DMS79 treated with DMSO at 0.1 percent for 48 hours (cell line): ENCODE measurements at regions not wholly inside any gene's neighbourhood (a gene's known extent, or its start where the extent isn't known, plus 50 kb on each side); places are given as distances from the start of the nearest gene placed in this dataset.
A peak's percentile ranks its signal among the peaks of the same experiment; 100 is the strongest.

ENCODE experiments used
- DNase-seq: peaks from one replicate; lab custom pipeline; 2025; lab: John Stamatoyannopoulos, UW

DNA sequence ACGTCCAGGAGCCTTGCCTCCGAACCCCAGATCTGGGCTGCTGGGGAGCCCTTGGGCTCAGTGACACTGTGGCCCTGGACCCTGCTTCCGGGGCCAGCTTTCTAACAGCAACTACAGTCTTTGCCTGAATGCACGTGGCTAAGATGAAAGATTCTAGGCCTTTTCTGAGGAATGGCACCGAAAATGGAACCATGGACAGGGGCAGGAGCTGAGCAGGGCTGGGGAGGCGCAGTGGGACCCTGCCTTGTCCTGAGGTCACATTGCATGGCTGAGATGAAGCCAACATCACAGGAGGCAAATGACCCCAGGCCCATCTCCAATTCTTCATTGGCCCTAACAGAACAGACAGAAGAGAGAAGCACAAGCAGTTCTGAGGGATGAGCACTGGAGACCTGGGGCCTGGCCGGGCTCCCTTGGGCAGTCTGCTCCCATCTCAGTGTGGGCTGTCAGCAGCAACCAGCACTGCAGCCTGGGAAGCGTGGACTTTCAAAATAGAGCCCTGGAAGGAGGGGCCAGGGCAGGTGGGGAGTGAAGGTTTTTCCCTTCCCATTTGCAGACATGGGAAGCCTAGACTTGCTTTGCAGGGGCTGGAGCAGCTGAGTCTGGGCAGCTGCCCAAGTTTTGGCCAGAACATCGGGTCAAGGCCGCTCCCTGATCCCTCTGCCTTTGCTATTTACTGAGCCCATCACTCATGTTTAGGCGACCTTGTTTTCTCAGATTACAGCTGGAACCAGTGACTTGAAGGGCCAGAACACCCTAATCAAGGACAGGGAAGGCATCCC is 114.4 kb upstream of the TCERG1L start:
- DNase-seq: no peak

DNA sequence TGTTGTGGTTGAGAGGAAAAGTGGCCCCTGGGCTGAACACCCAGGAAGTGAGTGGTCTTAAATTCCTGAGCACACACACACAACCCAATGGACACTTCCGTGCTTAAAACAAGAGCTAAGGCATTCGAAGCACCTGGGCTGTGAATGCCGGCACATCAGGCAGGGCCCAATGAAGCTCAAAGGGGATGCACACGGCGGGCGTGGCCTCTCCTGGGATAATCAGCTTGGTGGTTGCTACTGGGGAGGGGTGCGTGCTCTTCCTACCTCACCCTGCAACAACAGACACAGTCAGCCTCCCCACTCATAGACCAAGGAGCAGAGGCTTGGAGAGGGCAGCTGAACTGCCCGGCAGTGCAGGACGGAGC is 115.0 kb upstream of the TCERG1L start:
- no peak for DNase-seq

DNA sequence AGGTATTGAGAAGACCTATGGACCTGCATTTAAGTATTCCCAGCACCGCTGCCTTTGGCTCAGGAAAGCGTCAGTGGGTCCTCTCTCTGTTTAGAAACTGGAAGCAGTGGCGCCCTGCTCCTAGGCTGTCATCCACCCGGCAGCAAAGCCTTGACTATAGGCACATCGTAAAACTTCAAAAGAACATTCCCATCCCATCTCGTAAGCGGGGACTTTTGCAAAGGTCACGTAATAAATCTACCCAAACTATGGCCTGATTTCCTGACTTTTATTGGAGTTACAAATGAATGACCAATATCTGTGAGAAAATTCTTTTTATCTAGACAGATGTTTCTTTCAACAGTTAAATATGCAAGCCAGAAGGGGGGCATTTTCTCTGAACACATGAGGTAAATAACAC is 115.8 kb upstream of the TCERG1L start:
- DNase-seq: no peak

DNA sequence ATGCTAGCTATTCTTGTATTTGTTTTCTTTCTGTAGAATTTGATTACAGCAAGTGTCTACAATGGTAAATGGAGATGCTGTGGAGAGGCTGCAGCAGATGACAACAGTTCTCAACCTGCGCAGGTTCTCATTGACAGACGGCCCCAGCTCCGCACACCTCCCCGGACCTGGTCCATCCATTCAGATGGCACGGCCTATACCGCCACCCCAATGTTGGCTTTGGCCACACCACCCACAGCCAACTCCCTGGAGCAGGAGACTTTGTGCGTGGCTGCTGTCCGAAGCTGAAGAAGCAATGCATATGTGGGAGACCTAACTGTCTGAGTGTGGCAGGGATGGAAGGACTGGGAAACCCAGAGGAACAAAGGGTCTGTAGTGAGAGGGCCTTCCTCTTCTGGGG is 116.4 kb upstream of the TCERG1L start:
- DNase-seq: no peak

DNA sequence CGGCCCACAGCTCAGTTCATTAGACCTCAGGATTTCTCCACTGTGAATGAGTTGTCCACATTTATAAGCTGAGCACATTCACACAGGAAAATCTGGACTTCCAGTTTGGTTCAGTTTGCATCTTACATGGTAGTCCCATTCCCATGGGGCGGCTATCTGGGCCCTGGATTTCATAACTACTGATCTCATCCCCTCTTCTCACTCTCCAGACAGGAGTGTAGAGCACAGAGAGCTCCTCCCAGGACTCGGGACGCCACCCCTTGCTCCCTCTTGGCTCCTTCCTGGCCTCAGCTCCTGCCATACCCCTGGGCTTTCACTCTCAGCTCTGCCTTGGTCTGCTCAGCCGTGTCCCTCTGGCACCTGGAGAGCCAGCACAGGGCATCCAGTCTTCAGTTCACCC is 117.6 kb upstream of the TCERG1L start:
- DNase-seq: no peak

DNA sequence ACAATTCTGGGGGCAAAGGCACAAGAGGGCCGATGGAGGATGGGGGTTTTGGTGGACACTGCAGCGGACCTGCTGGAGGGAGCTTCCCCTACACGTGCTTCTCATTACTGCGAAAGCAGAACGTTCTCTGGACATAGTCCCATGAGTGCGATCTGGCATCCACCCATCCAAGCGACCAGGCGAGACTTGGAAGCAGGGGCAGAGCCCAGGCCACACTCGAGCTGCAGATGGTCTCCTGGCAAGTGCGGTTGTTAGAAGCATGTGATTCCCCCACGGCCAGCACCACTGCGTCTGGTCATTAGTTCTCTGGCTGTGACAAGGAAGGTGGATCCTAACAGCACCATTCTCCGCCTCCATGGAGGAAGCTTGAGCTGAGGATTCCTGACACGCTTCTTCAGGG is 118.4 kb upstream of the TCERG1L start:
- no peak for DNase-seq

DNA sequence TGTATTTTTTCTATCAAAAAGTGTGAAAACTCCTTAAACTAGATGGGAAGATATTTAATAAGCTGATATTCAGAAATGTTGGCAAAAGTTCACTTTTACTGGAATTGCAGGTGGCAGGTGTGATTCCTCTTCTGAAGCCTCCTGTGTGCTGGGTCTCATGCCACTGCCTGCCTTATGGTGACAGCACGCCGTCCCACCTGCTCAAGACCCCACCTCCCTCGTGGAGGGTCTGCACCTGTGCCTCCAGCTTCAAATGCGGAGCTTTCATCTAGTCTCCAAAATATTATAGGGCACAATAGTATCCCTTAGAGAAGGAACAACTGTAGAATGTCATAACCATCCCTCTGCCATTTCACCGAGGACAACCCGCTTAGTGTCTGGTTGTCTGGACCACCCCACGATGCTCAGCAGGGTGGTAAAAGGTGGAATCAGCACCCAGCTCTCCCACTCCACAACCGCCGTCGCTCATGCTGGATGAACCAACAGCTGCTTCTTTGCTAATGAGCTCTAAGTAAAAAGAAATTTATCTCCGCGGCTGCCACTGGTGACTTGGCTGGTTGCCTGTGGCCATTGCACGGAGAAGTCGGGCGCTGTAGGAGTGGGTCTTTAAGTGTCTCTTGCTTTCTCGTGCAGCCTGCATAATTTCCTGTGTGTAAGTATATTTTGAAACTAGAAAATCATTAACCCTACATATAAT is 119.3 kb upstream of the TCERG1L start:
- peak; percentile 58 for DNase-seq

DNA sequence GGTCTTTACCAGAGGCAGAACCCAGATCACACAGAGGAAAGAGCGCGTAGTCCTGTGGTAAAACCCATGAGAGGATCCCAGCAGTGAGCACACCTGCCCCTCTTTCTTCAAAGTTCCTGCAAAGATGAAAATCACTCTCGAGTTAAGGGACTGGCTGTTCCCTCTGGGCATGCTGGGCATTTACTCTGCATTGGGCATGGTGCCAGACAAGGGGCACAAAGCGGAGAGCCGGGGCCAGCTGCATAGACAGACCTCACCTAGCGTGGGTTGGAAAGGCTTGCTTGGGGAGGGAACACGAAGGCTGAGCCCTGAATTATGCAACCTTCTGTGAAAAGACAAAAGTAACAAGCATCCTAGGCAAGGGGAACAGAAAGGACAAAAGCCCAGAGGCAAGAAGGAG is 120.0 kb upstream of the TCERG1L start:
- DNase-seq: peak; percentile 73

DNA sequence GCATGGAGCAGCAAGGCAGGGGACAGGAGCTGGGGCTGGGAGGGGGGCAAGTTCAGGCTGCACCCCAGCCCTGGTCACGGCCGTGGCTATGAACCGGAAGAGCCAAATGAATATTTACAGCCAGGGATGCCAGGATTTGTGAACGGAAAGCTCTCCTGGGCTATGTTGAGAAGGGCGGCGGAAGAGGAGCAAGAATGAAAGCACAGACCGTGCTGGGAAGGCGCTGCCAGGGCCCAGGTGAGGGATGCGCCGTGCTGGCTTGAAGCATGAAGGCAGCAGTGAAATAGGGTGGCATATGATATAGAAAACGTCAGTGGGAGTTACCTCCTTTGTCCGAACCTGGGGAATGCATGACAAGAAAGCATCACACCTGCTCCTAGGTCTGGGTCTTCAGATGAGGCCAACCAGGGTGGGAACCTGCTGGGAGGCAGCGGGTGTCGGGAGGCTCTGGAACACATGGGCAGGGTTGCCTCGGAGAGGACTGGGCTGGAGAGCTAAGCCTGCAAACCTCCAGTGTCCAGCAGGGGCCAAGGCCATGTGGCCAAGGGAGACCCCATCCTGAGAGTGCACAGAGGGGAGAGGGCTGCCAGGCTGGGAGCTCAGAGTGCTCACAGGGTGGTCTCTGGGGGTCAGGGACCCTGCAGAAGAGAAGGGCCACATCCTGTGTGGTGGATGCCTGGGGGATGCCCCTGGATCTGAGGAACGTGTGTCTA is 120.6 kb upstream of the TCERG1L start:
- peak; percentile 73 for DNase-seq

DNA sequence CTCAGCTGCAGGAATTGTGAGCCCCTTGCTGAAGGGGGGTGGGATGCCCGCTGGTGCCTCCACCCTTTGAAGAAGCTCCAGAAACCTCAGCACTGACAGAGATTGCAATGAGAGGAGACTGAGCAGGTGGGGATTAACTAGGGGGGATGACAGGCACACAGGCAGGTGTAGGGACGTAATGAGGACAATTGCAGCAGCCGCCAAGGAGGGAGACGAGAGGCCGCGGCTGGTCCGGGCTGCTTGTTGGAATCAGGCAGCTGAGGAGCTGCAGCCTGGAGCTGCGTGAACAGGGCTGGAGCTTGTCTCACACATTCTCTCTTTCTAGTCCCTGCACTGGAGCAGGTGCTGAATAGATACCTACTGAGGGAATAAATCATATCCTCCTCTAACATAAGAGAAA is 122.0 kb upstream of the TCERG1L start:
- DNase-seq: no peak

DNA sequence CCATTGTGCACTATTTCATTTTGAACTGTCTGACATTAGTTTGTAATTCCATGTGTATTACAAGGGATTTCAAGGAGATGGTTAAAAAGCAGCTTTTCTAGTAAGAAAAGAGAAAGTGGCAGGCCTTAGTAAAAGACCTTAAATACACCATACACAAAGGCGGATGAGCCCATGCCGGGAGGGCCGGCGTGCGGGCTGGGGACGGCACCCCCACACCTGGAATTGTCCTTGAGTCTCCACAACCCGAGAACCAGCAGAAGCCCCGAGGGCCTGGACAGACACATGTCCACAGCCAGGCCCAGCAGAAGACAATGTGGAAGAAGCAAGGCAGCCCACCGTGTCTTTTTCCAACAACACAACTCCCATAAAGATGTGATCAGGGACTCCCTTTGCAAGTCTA is 123.7 kb upstream of the TCERG1L start:
- no peak for DNase-seq

DNA sequence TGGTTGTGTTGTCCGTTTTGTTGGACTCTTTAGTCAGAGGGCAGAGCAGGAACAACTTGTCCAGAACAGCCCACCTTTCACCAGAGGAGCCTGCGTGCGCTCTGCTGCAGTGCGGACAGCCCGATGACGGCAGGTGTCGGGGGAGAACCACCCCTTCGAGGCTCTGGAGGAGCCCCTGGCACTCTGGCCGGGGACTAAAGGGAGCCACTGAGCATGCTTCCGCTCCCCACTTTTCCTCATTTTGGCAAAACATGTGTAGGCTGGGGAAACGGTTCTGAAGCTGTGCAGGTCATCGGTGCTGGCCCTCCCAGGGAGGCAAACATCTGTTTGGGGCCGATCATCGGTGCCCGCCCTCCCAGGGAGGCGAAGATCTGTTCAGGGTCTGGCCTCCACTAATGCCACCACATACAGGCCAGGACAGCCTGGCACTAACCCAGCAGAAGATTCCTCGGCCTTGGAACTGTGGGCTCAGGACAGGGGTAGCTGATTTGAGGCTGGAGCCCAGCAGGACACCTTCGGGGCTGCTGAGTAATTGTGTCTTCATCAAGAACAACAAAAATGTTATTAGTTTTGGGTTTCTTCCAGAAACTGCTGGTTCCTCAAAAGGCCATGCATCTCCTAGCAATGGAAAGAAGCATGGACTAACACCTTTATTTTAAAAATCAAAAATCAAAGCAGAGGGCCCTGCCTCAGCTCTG is 124.4 kb upstream of the TCERG1L start:
- DNase-seq: no peak

DNA sequence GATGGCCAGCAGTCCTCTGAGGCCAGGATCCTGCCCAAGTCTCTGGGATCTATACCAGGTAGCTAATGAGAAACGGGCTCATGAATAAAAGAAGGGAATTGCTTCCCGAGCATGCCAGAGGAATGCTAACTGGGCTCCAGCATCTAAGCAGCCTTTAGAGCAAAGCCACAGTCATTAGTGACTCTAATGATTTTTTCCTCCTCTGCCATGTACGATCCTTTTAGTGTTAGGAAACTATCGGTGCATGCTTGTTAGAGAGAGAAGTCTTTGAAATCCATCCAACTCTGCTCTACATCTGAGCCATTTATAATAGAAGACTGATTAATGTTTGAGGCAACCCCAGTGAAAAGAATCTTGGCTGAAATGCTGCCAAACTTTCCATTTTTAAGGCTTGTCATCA is 124.9 kb upstream of the TCERG1L start:
- DNase-seq: peak; percentile 21

DNA sequence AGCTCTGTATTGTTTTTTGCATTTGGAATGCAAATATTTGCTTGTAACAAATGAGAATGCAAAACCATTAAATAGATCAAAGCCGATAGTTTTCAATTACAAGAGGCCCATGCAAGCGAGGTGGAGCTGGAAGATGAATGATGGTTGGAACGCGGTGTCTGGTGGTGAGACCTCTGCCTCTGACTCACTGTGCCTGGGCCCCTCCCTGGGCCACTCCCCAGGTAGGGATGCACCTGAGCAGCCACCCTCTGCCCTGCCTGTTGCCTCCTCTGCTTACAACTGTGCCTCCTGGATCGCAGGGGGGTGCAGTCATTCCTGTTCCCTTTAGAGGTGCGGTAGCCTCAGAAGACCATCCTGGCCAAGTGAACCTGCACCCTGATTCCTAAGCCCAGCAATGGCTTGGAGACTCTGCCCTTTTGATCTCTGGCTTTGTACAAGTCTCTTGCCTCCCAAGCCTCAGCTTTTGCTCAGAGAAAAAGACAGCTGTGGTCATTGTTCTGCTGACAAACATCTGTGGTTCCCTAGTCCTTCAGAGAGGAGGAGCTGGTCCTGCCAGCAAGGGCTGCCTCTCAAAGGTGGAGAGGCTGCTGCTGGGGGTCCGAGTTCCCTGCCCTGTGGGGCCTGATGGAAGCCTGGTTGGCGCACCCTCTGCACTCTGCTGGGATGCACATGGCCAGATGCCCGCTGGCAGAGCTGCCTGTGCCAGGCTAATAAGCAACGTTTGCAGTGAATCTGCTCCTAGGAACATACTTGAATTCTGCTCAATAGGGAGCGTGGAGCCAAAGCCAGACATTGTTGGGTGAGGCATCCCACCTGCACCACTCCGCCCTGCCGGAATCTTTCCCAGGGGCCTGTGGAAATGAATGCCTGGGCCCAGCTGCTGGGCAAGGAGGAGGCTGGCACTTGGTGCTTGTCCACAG is 126.3 kb upstream of the TCERG1L start:
- peak; percentile 28 for DNase-seq

DNA sequence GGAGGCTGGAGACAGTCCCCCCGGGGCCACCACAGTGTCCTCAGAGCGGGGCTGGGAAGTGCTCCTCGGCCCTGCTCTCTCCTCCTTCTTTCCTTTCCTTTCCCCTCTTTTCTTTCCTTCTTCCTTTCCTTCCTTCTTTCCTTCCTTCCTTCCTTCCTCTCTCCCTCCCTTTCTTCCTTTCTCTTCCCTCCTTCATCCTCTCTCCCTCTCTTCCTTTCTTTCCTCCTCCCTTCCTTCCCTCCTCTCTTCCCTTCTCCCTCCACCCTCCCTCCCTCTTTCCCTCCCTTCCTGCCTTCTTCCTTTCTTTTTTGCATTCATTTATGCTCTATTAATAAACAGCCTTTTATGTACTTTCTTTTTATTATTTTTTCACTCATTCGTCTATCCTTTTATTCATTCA is 127.1 kb upstream of the TCERG1L start:
- DNase-seq: no peak

DNA sequence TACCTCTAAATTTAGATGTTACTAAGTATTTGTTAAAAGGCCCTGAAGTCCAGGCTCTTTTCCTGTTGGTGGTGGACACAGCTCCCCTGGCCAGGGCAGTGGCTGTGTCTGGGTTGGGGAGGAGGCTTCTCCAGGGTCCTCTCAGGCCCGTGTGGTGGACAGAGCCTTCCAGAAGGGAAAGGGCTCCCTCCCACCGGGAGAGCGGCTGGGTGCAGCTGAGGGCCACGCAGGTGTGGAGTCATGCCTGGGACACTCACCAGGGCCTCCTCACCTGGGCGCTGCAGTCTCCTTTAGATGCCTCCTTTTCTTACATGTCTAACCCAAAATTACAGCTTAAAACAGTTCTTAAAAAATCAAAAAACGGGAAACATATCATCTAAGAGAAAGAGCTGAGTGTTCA is 128.2 kb upstream of the TCERG1L start:
- no peak for DNase-seq

DNA sequence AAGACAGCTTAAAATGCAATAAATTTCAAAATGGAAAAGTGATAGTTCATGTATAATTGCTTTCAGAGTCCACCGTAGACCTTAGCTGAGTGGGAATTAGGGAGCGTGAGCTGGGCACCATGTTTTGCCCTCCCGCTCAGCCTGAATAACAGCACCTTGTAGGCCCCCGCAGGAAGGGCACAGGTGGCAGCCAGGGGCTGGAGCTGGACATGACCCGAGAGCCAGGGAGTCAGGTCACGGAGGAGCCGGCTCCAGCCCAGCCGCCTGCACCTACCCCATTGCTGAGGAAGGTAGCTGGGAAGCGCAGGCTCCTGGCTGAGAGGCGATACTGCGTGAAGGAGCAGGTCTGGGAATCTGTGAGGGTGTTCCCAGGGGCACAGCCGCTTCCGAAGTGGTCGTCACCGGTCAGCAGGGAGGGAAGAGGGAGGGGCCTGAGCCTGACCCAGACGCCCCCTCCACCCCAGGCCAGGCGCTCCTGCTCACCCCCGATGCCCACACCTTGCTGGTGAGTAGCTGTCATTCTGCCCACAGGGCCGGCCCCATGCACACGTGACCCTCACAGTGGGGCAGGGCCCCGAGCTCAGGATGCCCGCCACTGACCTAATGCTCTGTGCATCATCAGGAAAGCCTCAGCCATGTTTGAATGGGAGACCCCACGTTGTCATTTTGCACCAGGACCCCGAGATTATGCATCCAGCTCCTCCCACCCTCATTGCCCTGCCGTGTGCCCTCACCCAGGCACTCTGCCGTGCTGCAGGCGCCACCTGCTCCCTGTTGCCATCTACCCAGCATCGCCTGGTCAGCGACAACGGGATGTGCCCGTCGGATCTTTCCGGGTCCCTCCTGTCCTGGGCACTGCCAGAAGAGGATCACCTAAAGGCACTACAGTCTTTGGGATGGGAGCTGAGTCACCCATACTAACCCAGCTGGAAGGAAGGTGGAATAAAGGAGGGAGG is 129.2 kb upstream of the TCERG1L start:
- no peak for DNase-seq

DNA sequence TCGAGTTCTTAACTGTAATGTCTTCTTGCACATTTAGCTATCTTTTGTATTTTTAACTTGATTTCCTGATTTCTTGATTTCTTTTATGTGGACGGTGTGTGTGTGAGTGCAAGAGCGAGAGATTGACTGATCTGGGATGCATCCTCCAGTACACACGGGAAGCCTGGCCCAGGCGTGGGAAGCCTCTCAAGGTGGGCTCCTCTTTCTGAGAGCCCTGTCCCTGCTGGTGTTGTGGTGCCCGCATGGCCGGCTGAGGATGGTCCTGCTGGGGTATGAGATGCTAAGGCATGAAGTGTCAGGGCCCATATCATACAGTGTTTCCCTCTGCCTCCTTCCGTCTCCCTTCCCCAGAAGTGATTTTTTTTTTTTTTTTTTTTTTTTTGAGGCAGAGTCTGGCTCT is 130.8 kb upstream of the TCERG1L start:
- no peak for DNase-seq

DNA sequence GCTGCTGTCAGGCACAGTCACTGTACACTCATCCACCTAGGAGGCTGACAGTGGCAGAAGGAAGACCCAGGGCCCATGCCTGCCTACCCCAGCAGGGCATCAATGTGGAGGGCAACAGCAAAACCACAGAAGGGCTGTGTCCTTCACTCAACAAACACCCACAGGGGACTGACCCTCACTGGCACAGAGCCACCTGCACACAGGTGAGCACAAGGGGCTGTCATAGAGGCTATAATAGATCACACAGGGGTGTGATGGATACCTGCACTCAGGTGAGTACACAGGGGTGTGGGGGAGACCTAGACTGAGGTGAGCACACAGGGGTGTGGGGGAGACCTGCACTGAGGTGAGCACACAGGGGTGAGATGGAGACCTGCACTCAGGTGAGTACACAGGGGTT is 132.8 kb upstream of the TCERG1L start:
- no peak for DNase-seq

DNA sequence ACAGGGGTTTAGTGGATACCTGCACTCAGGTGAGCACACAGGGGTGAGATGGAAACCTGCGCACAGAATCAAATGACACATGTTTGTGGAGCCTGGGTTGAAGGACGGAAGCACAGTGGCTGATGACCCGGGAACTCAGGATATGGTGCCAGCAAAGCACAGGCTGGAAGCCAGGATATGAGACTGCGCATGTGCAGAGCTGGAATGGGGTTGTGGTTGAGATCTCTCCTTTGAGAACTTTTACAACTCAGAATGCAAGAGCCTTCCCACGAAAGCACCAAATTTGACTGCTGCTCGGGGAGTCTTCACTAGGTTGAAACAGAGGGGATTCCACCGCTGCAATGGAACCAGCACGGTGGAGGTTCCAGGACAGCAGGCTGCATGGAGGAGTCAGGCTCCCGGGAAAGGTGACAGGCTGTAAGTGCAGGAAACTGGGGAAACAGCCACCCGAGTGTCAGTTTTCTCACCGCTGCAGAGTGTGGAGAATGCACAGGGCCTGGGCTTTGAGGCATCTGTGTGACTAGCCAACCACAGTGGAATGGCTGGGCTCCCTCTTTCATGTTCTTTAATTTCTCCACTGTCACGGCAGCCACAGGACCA is 133.4 kb upstream of the TCERG1L start:
- DNase-seq: no peak
